ENCODE measurements at regions not wholly inside any gene's neighbourhood (a gene's known extent, or its start where the extent isn't known, plus 50 kb on each side); places are given as distances from the start of the nearest gene placed in this dataset.

DNA sequence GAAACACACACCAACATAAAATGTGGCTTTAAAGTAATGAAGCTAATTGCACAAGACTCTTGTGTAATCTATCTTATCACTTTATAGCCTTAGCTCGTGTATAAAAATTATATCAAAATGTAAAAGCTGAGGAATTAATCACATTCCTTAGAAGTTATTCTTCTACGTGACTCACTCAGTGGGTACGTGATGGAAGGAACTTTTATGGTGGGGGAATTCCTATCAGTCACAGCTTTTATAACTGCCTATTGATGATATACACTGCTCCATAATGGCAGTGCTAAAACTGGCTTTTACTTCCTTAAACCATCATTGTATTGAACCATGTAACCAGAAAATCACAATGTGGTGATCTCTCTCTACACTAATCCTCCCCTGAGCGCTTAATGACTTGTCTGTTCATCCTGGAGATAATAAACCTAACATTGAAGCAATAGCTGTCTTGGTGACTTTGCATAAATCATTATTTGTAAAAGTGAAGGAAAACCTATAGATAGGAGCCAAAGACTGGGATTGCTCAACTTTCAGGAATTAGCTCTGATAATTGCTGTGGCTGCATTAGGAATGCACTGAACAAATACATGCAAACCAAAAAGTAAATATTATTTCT lies 276.7 kb downstream of the GBA3 start:
- peak; percentile 53 for DNase-seq (ENCODE audit: low read depth)

DNA sequence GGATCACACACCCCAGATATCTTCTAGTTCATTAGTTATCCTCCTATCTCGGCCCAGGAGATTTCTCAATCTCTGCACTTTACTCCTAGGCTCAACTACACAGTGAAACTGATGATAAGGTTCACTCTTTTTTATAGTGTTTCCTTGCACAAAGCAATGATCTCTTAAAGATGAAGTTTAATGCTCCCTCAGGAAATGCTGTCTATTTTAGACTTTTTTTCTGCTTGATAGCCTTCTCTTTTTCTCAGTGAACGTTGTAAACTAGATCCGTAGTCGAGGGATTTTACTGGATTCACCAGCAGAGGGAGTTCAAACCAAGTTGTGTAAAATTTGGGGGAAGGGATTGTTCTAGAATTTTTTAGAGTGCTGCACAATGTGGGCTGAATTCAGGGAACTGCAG lies 269.6 kb downstream of the GBA3 start:
- peak; percentile 35 for DNase-seq (ENCODE audit: low read depth)

DNA sequence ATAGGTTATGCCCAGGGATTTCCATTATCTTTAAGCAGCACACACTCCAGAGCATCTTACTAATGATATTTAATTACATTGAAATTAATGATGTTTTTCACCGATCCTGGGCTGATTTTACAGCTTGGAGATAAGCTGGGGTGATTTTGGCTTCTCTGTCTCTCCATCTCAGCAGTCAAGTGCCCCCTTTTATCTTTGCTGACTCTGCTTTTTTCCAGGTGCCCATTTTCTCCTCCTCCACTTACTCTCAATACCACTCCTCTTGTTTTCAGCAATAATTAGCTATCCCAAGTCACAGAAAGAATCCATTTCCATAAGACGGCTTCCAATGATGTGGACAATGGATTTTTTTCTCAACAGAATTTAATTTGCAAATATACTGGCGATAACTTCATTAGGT lies 266.7 kb downstream of the GBA3 start:
- DNase-seq (ENCODE audit: low read depth), result no peak

DNA sequence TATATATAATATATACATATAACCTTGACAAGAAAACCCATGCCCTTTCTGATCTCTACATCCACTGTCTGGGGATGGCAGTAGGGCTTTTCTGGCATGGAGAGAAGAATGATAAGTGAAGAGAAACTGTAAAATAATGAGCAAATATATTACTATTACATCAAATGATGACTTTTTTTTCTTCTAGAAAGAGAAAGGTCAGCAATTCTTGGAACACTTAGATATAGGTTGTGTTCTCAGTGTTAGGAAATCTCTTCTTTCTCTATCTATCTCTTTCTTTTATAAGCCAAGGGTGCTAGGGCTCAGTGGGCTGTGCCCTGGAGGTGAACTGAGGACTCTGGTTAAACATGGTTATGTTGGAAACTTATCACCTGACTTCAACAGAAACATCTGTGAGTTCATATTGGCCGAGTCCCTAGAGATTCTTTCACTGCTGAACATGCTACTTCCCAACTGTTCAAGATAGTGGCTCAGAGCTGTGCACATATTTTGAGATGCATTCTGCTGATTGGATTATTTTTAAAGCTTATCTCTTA lies 265.1 kb downstream of the GBA3 start:
- no peak for DNase-seq (ENCODE audit: low read depth)

DNA sequence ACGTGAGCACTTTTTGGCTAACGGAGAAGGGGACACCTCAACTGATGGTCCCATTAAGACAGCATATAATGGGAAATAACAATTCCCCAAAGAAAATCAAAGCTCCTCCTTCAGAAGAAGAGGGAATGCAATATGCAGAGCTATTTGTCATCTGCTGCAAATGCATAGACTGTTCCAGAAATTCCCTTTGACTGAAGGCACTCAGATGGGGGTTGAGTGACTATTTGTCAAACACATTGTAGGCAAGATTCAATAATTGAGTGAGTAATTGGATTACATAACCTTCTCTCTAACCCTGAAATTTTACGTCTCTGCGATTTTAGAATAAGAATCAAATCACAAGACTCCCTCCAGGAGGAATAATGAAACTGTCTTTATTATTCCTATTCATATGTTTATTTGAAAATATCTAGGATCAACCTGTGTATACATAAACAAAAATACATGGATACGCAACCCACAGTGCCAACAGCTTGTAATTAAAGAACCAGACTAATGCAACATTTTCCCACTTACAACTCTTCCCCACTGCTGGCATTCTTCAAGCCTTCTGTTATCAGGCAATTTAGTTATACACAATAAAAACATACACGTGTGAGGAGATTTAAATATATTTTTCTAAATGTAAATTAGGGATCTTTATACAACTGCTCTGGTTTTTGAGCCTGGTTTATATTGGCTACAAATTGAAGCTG lies 256.6 kb downstream of the GBA3 start:
- DNase-seq (ENCODE audit: low read depth), result no peak

DNA sequence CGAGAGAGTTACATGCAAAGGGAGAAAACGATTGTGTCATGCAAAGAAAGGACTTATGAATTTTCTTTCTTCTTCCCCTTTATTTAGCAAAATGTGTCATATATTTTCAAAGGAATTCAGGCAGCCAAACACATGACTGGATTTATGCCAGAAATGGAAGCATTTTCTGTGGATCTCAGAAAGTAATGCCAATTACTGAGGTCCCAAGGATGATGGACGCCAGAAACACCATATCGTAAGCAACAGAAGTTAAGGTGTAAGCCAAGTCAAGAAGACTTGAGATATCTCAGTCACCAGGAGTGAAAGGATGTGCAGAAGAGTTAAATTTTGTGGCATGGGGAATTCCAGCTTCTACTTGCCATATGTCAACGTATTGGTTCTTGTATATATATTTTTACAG lies 255.1 kb downstream of the GBA3 start:
- no peak for DNase-seq (ENCODE audit: low read depth)

DNA sequence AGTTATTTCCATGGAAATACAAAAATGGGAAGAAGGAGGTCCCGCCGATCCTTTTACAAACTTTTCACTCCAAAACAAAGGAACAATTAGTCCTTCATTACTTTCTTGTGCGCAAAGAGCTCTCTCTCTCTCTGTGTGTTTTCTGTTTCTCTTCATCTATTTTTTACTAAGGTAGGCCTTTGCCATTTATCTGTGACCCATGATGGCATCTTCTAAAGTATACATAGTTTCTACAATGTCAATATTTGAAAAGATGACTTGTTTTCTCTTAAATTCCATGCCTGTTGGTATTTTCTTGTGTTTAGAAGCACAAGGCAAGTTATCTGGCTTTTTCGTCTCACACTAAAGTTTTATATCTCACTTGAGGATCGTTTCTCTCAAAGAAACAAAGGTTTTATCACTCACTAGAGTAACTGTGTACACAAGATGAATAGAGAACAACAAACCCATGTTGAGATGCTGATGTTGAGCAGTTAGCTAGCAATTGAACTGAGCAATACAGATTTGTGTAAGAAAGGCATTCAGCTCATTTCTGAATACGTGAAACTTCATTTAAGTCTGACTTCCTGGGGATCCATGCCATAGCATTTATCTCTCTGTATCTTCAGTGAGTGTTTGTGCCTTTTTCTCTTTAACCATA lies 250.3 kb downstream of the GBA3 start:
- no peak for DNase-seq (ENCODE audit: low read depth)

DNA sequence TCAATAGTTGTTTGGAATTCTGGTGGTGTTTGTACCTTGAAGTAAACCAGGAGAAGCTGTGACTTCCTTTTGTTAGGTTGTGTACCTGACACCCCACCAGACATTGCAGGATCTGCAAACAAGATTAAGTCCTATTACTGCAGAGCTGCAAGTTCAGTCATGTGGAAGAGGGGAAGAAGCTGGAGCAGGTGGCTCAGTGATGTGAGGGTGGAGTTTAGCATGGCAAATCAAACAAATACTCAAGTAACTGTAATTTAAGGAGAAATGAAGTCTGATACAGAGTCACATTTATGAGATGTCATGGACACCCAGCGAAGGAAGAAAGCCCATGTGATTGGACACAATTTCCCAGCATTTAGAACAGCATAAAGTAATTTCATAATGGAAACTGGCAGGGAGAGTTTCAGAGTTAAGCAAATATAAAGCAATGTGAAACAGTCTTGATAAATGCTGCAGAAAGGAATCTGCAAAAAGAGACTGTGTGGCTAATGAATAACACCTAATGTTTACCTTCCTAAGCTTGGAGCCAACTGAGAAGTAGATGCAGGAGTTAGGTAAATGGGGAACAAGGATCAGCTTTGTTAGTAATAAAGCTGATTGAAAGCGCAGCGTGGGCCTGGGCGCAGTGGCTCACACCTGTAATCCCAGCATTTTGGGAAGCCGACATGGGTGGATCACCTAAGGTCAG lies 249.1 kb downstream of the GBA3 start:
- DNase-seq (ENCODE audit: low read depth), result no peak

DNA sequence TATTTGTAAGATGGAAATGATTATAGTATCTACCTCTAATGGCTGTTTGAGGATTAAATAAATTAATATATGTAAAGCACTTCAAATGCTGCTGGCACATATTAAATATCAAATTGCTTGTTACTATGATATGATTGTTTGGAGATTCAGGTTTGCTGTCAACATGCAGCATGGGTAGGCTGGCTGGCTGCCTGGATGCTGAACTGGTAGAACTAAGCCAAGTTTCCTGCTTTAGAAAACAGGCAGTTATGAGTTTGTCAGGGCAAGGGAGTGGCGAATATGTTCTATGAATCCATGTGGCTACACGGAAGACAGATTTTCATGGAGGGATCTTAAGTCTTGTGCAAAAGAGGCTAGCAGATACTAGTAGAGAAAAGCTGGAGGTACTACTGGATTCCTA lies 239.6 kb downstream of the GBA3 start:
- no peak for DNase-seq (ENCODE audit: low read depth)

DNA sequence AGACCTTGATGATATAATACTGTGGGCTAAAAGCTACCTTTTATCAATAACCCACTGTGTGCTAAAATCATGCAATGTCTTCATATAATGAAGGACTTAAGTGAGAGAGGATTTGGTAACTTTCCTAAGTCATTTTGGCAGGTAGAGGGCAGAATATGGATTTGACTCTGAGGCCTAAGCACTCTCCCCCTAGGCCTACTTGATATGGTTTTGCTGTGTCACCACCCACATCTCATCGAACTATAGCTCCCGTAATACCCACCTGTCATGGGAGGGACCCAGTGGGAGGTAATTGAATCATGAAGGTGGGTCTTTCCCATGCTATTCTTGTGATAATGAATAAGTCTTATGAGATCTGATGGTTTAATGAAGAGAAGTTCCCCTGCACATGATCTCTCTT lies 229.7 kb downstream of the GBA3 start:
- no peak for DNase-seq (ENCODE audit: low read depth)

DNA sequence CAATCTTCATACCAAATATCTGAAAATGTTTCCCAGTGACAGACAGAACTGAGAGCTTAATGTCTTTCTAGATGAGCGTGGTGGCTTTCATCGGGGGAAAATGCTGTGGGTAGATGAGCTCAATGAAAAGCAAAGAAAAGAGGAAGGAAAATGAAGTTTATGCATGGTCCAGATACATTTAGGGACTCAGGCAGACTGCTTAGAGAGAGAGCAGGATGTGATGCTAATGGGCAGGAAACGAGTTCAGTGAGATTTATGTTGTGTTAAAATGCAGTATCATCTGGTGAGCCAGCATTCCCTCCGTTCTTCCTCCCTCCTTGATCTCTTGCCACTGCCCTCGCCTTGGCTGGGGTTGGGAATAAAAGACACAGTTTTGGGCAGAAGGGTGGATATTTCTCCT lies 229.2 kb downstream of the GBA3 start:
- no peak for DNase-seq (ENCODE audit: low read depth)

DNA sequence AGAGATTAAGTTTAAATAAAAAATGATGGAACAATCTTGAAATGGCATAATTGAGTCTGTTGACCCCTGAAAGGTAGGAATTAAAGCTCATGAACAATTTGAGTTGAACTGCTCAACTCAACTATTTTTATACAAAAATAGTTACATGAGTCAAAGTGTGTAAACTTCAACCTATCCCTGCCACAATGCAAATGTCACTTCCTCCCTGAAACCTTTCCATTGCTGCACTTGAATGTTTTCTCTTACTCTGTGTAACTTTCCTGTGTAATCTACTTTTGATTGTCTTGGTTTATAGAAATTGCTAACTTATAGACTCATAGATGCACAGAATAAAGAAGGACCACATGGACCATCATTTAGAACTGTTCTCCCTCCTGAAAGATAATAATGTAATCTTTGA lies 218.5 kb downstream of the GBA3 start:
- no peak for DNase-seq (ENCODE audit: low read depth)

DNA sequence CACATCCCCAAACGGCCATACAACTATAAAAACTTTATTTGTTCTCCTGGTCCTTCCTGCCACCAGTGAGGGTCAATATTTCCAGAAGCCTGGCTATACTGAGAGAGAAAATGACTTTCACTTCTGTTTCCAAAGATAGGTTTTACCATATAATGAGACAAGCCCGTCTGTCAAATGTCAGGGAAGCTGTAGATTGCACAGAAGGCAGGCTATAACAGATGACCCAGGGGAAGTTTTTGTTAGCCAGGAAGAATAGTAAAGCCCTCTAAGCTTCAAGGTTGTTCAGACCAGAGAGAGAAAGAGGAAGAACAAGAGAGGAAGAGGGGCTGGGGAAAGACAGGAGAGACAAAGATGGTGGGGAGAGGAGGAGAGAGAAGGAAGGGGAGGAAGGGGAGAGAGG lies 217.5 kb downstream of the GBA3 start:
- DNase-seq (ENCODE audit: low read depth), result no peak

DNA sequence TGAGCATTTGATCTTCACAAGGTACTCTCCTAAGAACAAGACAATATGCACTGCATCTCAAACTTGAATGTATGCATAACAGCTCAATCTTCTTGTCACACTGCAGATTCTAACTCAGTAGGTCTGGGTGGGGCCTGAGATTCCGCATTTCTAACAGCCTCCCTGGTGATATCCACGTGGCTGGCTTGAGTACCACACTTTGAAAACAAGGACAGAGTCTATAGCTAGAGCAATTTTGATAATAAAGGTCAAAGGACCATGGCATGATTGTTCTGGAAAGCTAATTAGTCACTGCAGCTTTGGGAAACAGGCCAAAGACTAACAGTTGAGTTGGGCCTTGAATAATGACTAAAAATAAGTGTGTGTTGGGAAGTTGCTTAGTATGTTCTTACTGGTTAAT lies 213.3 kb downstream of the GBA3 start:
- no peak for DNase-seq (ENCODE audit: low read depth)

DNA sequence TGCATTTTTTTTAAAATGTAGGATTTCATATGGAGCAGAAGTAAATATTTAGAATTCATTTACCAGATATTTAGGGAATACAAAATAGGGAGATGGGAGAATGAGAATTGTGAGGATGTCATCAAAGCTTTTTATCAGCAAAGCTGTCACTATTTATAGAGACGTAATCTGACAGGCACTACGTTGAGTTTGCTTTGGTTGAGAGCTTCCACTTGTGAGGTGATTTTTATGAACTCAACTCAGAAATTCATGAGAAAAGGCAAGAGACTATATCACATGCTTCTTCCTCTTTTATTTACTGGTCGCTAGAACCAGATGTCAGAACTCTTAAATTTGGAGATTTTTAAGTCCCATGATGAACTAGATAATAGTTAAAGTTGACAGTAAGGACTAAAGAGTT lies 211.2 kb downstream of the GBA3 start:
- no peak for DNase-seq (ENCODE audit: low read depth)

DNA sequence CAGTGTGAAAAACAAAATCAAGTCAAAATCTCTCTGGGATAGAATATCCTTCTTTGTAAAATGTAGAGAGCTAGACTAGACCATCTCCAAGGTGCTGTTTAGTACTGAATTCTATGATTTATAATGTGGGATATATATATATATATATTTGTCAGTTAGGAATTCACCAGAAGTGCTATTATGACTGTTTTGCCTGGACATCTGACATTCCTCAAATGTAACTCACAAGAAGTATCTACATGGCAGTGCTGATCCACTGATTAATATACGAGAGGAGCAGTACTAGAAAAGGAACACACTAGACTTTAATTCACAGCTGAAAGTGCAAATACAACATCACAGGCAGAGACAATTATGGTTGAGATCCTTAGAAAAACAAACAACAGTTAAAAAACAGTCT lies 208.9 kb downstream of the GBA3 start:
- no peak for DNase-seq (ENCODE audit: low read depth)

DNA sequence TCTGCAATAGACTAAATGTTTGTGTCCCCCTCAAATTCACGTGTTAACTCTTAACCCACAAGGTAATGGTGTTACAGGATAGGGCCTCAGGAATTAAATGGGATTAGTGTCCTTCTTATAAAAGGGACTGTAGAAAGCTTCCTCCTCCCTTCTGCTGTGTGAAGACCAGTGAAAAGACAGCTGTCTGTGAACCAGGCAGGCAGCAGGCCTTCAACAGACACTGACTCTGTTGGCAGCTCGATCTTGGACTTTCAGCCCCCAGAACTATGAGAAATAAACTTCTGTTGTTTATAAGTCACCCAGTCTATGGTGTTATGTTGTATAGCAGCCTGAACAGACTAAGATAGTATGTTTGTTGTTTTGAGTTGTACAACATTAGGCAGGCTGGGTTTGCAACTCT lies 208.1 kb downstream of the GBA3 start:
- DNase-seq (ENCODE audit: low read depth), result no peak

DNA sequence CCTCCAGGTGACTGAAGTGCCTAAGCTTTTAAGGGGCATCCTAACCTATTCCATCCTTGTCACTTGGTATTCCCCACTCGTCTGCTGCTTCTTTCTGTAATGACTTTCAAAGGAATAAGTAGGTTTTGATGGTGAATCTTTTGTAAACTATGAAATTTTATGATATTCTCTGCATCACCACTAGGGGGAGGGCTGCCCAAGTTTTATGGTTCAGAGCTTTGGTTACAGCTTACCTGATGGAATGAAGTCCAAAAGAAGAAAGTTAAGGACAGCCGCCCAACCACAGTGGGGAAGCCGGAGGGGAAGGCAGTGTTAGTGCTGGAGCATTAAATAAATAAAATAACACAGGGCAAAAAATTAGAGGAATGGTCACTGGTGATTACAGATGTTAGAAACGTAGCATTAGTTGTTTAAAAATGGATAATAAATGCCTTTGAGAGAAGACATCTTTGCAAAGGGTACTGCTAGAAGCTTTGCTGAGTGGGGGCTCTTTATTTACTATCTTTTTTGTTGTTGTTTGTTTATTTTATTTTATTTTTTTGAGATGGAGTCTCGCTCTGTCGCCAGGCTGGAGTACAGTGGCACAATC lies 204.9 kb downstream of the GBA3 start:
- peak; percentile 26 for DNase-seq (ENCODE audit: low read depth)

DNA sequence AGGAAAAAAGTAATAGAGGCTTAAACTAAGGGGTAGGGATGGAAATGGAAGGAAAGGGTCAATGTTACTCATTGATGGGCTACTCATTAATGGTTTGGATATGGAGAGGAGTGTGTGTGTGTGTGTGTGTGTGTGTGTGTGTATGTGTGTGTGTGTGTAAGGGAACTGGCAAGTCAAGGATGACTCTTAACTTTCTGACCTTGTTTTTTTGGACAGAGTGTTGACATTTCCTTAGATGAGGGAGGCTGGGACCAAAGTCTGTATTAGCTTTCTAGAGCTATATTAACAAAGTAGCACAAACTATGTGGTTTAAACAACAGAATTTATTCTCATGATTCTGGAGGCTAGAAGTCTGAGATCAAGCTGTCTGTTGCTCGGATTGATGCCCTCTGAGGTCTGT lies 202.7 kb downstream of the GBA3 start:
- DNase-seq (ENCODE audit: low read depth), result no peak

DNA sequence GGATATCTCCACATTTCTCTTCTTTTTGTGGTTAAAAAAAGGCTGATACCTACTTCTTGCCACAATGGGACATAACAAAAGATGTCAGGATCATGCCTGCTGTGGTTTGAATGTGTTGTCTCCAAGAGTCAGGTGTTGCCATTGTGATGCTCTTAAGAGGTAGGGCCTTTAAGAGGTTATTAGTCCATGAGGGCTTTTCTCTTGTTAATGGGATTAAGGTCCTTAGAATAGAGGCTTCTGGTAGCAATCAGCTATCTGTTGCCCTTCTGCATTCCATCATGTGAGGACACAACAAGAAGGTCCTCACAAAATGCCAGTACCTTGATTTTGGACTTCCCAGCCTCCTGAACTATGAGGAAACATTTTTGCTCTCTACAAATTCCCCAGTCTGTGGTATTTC lies 191.4 kb downstream of the GBA3 start:
- no peak for DNase-seq (ENCODE audit: low read depth)

DNA sequence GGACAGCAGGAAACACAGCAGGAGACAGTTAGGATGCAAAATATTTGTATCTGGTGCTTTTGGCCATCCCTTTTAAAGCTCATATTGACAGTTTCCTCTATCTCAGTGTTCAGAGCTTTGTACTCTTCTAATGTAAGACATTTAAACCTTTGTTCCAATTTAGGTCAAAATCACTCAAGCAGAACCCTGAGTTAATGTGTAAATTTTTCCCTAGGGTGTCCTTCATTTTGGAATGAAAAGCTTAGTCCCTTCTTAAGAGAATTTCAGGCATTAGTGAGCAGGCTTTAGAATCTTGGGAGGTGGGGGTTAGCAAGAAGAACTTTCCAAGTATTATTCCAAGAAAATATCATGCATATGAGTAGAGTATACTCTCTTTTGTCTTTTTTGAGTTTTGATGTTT lies 188.7 kb downstream of the GBA3 start:
- DNase-seq (ENCODE audit: low read depth), result no peak

DNA sequence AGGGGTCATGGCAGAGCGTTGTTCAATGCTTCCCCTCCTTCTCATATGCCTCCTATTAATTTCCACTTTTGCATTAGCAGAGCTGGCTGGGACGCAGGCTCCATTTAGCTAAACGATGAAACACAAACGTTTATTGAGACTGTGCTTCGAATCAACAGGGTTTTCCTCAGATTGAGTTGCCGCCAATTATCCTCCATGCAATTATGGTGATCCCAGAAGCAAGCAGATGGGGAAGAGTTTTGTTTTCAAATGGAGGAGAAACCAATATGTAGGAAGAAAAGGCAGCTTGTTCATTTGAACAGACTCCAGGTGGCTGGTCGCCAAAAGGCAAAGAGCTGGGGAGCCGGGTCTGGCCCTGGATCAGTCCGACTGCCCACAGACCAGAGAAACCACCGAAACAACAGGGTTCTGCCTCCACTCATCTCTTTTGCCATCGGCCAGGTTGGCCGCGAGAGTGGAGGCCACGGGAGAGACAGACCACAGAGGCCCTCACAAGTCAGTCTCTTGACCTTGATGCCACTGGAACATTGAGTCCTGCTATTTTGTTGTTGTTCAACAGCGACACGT lies 184.8 kb downstream of the GBA3 start:
- no peak for DNase-seq (ENCODE audit: low read depth)
